ENCODE measurements at regions not wholly inside any gene's neighbourhood (a gene's known extent, or its start where the extent isn't known, plus 50 kb on each side); places are given as distances from the start of the nearest gene placed in this dataset.
"Not testable (repeated sequence)": the region's sequence is repeated elsewhere in the genome, so short reads cannot be mapped to it uniquely, and the experiment has no call there.

DNA sequence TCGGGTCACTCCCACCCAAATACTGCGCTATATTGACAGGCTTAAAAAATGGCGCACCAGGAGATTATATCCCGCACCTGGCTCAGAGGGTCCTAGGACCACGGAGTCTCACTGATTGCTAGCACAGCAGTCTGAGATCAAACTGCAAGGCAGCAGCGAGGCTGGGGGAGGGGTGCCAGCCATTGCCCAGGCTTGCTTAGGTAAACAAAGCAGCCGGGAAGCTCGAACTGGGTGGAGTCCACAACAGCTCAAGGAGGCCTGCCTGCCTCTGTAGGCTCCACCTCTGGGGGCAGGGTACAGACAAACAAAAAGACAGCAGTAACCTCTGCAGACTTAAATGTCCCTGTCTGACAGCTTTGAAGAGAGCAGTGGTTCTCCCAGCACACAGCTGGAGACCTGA is 2277.3 kb upstream of the ACO1 start:
- TF ChIP-seq, protein P1, sequence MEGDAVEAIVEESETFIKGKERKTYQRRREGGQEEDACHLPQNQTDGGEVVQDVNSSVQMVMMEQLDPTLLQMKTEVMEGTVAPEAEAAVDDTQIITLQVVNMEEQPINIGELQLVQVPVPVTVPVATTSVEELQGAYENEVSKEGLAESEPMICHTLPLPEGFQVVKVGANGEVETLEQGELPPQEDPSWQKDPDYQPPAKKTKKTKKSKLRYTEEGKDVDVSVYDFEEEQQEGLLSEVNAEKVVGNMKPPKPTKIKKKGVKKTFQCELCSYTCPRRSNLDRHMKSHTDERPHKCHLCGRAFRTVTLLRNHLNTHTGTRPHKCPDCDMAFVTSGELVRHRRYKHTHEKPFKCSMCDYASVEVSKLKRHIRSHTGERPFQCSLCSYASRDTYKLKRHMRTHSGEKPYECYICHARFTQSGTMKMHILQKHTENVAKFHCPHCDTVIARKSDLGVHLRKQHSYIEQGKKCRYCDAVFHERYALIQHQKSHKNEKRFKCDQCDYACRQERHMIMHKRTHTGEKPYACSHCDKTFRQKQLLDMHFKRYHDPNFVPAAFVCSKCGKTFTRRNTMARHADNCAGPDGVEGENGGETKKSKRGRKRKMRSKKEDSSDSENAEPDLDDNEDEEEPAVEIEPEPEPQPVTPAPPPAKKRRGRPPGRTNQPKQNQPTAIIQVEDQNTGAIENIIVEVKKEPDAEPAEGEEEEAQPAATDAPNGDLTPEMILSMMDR (conservative IDR thresholded peaks at IDR 0.05): not testable (repeated sequence)
- not testable (repeated sequence) for TF ChIP-seq ZFX (IDR thresholded peaks at IDR 0.05)

All from C4-2B (cell line).